Neural progenitor cell (in vitro differentiated cells): ENCODE measurements at regions not wholly inside any gene's neighbourhood (a gene's known extent, or its start where the extent isn't known, plus 50 kb on each side); places are given as distances from the start of the nearest gene placed in this dataset.
A peak's percentile ranks its signal among the peaks of the same experiment; 100 is the strongest.

Source experiments
- DNase-seq: peaks from one replicate; pipeline ENCODE4 v3.0.0-alpha.2; 2016; ENCODE audit warnings: low spot score
- H2AFZ ChIP-seq: fragments of 200-600 bp; sonication (generic); replicated peaks from 2 replicates; pipeline ENCODE4 v1.6.1; 2016; ENCODE audit warnings: antibody characterized with exemption
- H3F3A ChIP-seq: fragments of 200-600 bp; sonication (generic); 2 replicates; pipeline ENCODE4 v1.6.1; 2016; ENCODE audit warnings: antibody characterized with exemption, low read depth
- H3K27ac ChIP-seq: fragments of 200-600 bp; sonication (generic); 2 replicates; pipeline ENCODE4 v1.5.1; 2016; ENCODE audit warnings: mild to moderate bottlenecking
- H3K27me3 ChIP-seq: fragments of 200-600 bp; sonication (generic); 2 replicates; pipeline ENCODE4 v1.6.1; 2016; ENCODE audit warnings: mild to moderate bottlenecking, moderate library complexity
- H3K36me3 ChIP-seq: fragments of 200-600 bp; sonication (generic); 2 replicates; pipeline ENCODE4 v1.5.1; 2016
- H3K4me1 ChIP-seq: fragments of 200-600 bp; sonication (generic); 2 replicates; pipeline ENCODE4 v1.6.1; 2016; ENCODE audit warnings: mixed run types
- H3K4me2 ChIP-seq: fragments of 200-600 bp; sonication (generic); 2 replicates; pipeline ENCODE4 v1.6.1; 2016
- H3K4me3 ChIP-seq: fragments of 200-600 bp; sonication (generic); 2 replicates; pipeline ENCODE4 v1.5.1; 2016
- H3K79me2 ChIP-seq: fragments of 200-600 bp; sonication (generic); 2 replicates; pipeline ENCODE4 v1.6.1; 2016; ENCODE audit warnings: low read depth
- H3K9ac ChIP-seq: fragments of 200-600 bp; sonication (generic); 2 replicates; pipeline ENCODE4 v1.6.1; 2016
- H3K9me3 ChIP-seq: fragments of 200-600 bp; sonication (generic); 2 replicates; pipeline ENCODE4 v1.5.1; 2016; ENCODE audit warnings: low read depth
- H4K20me1 ChIP-seq: fragments of 200-600 bp; sonication (generic); 2 replicates; pipeline ENCODE4 v1.6.1; 2016; ENCODE audit warnings: low read depth
- H3K27ac Mint-ChIP-seq: 3 replicates; pipeline ENCODE4 v1.8.0; 2021; ENCODE audit warnings: mixed read lengths
- H3K27me3 Mint-ChIP-seq: 2 replicates; pipeline ENCODE4 v1.8.0; 2022; ENCODE audit warnings: low read depth, mild to moderate bottlenecking, inconsistent platforms, moderate library complexity, mixed read lengths; ENCODE audit not compliant: insufficient read depth
- H3K36me3 Mint-ChIP-seq: 3 replicates; pipeline ENCODE4 v1.8.0; 2021; ENCODE audit warnings: mixed read lengths
- H3K4me1 Mint-ChIP-seq: 3 replicates; pipeline ENCODE4 v1.8.0; 2021; ENCODE audit warnings: mixed read lengths
- H3K4me3 Mint-ChIP-seq: 3 replicates; pipeline ENCODE4 v1.8.0; 2021; ENCODE audit warnings: mild to moderate bottlenecking, moderate library complexity, mixed read lengths
- H3K9me3 Mint-ChIP-seq: 3 replicates; pipeline ENCODE4 v1.8.0; 2020; ENCODE audit warnings: mixed read lengths
- CTCF ChIP-seq: fragments of 200-600 bp; sonication (generic); IDR thresholded peaks from 2 replicates; pipeline ENCODE4 v1.5.1; 2017; ENCODE audit warnings: antibody characterized with exemption, mild to moderate bottlenecking
- EZH2 ChIP-seq: fragments of 200-600 bp; sonication (generic); IDR thresholded peaks from 2 replicates; pipeline ENCODE4 v1.6.1; 2017; ENCODE audit warnings: antibody characterized with exemption, mild to moderate bottlenecking, moderate library complexity
- EZH2phosphoT487 ChIP-seq: fragments of 200-600 bp; sonication (generic); IDR thresholded peaks from 2 replicates; pipeline ENCODE4 v1.6.1; 2017; ENCODE audit warnings: antibody characterized with exemption

GRCh38 chr5:96196890-96197289, 235.2 kb upstream of the ELL2 start:
- H2AFZ ChIP-seq = no peak overlapping the region
- no peaks in the 10 kb centered on the region for H3K79me2 ChIP-seq
- no peak overlapping the region for H3K4me3 Mint-ChIP-seq
- no peaks in the 10 kb centered on the region for H3K9me3 Mint-ChIP-seq
- no peak overlapping the region for H3K4me3 ChIP-seq
- no peaks in the 10 kb centered on the region for H3K4me1 Mint-ChIP-seq
- H3K4me2 ChIP-seq = no peak overlapping the region
- H3K36me3 ChIP-seq = no peaks in the 10 kb centered on the region
- TF ChIP-seq CTCF = no peak
- TF ChIP-seq EZH2phosphoT487 = no peak
- no peak for TF ChIP-seq EZH2
- H3K27me3 Mint-ChIP-seq = no peaks in the 10 kb centered on the region
- H3K27me3 ChIP-seq = no peaks in the 10 kb centered on the region
- H4K20me1 ChIP-seq = no peaks in the 10 kb centered on the region
- DNase-seq = no peak
- no peaks in the 10 kb centered on the region for H3K4me1 ChIP-seq
- H3K27ac Mint-ChIP-seq = peak overlapping the region; percentile 15
- no peaks in the 10 kb centered on the region for H3F3A ChIP-seq
- no peak overlapping the region for H3K9ac ChIP-seq
- no peaks in the 10 kb centered on the region for H3K36me3 Mint-ChIP-seq
- H3K27ac ChIP-seq = no peak overlapping the region
- no peaks in the 10 kb centered on the region for H3K9me3 ChIP-seq

GRCh38 chr5:96196407-96196806, 234.8 kb upstream of the ELL2 start:
- no peaks in the 10 kb centered on the region for H3K9me3 ChIP-seq
- no peak overlapping the region for H2AFZ ChIP-seq
- H3K27me3 ChIP-seq = no peaks in the 10 kb centered on the region
- no peak overlapping the region for H3K9ac ChIP-seq
- Mint-ChIP-seq H3K27me3 (no peaks in the 10 kb centered on the region), H3K4me1 (no peaks in the 10 kb centered on the region), H3K9me3 (no peaks in the 10 kb centered on the region), H3K4me3 (no peak overlapping the region), H3K27ac (no peak overlapping the region), H3K36me3 (no peaks in the 10 kb centered on the region)
- no peak overlapping the region for H3K4me3 ChIP-seq
- no peak for DNase-seq
- H4K20me1 ChIP-seq = no peaks in the 10 kb centered on the region
- no peak overlapping the region for H3K27ac ChIP-seq
- H3K4me1 ChIP-seq = no peaks in the 10 kb centered on the region
- TF ChIP-seq CTCF = no peak
- no peak for TF ChIP-seq EZH2phosphoT487
- no peak for TF ChIP-seq EZH2
- H3F3A ChIP-seq = no peaks in the 10 kb centered on the region
- no peaks in the 10 kb centered on the region for H3K36me3 ChIP-seq
- H3K4me2 ChIP-seq = no peak overlapping the region
- H3K79me2 ChIP-seq = no peaks in the 10 kb centered on the region

- H3K27ac ChIP-seq = no peak overlapping the region
- no peaks in the 10 kb centered on the region for H3F3A ChIP-seq
- H3K9me3 ChIP-seq = no peaks in the 10 kb centered on the region
- H3K27ac Mint-ChIP-seq = no peak overlapping the region
- H3K4me3 ChIP-seq = no peak overlapping the region
- H3K4me3 Mint-ChIP-seq = no peak overlapping the region
- H3K79me2 ChIP-seq = no peaks in the 10 kb centered on the region
- no peak overlapping the region for H3K4me2 ChIP-seq
- TF ChIP-seq CTCF = no peak
- no peak for TF ChIP-seq EZH2phosphoT487
- no peak for TF ChIP-seq EZH2
- H3K9ac ChIP-seq = no peak overlapping the region
- no peaks in the 10 kb centered on the region for H3K4me1 ChIP-seq
- no peaks in the 10 kb centered on the region for H3K36me3 Mint-ChIP-seq
- no peaks in the 10 kb centered on the region for H3K9me3 Mint-ChIP-seq
- DNase-seq = no peak
- H3K36me3 ChIP-seq = no peaks in the 10 kb centered on the region
- no peaks in the 10 kb centered on the region for H4K20me1 ChIP-seq
- no peaks in the 10 kb centered on the region for H3K27me3 ChIP-seq
- no peaks in the 10 kb centered on the region for H3K4me1 Mint-ChIP-seq
- H3K27me3 Mint-ChIP-seq = no peaks in the 10 kb centered on the region
- H2AFZ ChIP-seq = no peak overlapping the region
Observed at GRCh38 chr5:96195123-96195522, 233.5 kb upstream of the ELL2 start.

- Histone ChIP-seq H3K9ac (no peak overlapping the region), H3K36me3 (no peaks in the 10 kb centered on the region), H3K4me3 (no peak overlapping the region), H3K27ac (no peak overlapping the region), H3K79me2 (no peaks in the 10 kb centered on the region), H3K27me3 (no peaks in the 10 kb centered on the region), H3K4me1 (no peaks in the 10 kb centered on the region), H3K4me2 (no peak overlapping the region), H2AFZ (no peak overlapping the region), H3F3A (no peaks in the 10 kb centered on the region), H4K20me1 (no peaks in the 10 kb centered on the region), H3K9me3 (no peaks in the 10 kb centered on the region)
- Mint-ChIP-seq H3K27ac (no peak overlapping the region), H3K27me3 (no peaks in the 10 kb centered on the region), H3K36me3 (no peaks in the 10 kb centered on the region), H3K9me3 (no peaks in the 10 kb centered on the region), H3K4me1 (no peaks in the 10 kb centered on the region), H3K4me3 (peak overlapping the region; percentile 17)
- TF ChIP-seq EZH2phosphoT487 (no peak), CTCF (no peak), EZH2 (no peak)
- no peak for DNase-seq
Observed at GRCh38 chr5:96194593-96194992, 232.9 kb upstream of the ELL2 start.
